ENCODE measurements at regions not wholly inside any gene's neighbourhood (a gene's known extent, or its start where the extent isn't known, plus 50 kb on each side); places are given as distances from the start of the nearest gene placed in this dataset.

GRCh38 chr3:70501561-70501960, 189.1 kb upstream of the MDFIC2 start:
- Histone ChIP-seq H3K27me3 (ENCODE audit: control insufficient read depth in 2 of 2, insufficient read depth in 2 of 2, low read length in 2 of 2) (no peaks in the 10 kb centered on the region), H3K79me2 (ENCODE audit: insufficient read depth, low read length) (no peaks in the 10 kb centered on the region)
- peaks cover 0 to 5% (median 2%) of the 10 kb centered on the region in 7 donors for H3K9me3 Mint-ChIP-seq

DNA sequence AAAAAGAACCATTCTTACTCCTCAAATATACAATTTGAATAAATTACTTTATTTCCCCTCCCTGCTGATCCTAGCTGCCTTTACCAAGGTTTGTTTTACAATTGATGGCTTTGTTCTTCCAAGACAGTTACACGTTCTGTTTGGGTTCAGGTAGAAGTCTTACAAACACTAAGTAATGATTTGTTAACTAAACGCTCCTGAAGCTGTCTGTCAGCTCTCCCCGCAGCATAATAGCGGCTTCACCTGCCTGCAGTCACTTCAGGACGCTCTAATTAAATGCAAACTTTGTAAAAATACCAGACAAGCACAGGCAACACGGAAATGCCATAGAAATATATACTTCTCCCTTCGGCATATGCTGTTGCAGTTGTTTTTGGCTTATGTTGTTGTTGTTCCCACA, 176.4 kb upstream of the MDFIC2 start:
- no peaks in the 10 kb centered on the region for H3K36me3 Mint-ChIP-seq
- TF ChIP-seq, protein P1, sequence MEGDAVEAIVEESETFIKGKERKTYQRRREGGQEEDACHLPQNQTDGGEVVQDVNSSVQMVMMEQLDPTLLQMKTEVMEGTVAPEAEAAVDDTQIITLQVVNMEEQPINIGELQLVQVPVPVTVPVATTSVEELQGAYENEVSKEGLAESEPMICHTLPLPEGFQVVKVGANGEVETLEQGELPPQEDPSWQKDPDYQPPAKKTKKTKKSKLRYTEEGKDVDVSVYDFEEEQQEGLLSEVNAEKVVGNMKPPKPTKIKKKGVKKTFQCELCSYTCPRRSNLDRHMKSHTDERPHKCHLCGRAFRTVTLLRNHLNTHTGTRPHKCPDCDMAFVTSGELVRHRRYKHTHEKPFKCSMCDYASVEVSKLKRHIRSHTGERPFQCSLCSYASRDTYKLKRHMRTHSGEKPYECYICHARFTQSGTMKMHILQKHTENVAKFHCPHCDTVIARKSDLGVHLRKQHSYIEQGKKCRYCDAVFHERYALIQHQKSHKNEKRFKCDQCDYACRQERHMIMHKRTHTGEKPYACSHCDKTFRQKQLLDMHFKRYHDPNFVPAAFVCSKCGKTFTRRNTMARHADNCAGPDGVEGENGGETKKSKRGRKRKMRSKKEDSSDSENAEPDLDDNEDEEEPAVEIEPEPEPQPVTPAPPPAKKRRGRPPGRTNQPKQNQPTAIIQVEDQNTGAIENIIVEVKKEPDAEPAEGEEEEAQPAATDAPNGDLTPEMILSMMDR (IDR thresholded peaks at IDR 0.05): no peak
- no CpG with 5 or more reads among the region's 7 CpGs for WGBS (ENCODE audit: insufficient coverage)
- H3K9me3 Mint-ChIP-seq: peaks cover 0 to 3% (median 0%) of the 10 kb centered on the region in 7 donors
- intact Hi-C loops (cut with micrococcal nuclease): no loop called here
- Histone ChIP-seq H3K27me3 (ENCODE audit: control insufficient read depth in 2 of 2, insufficient read depth in 2 of 2, low read length in 2 of 2) (no peaks in the 10 kb centered on the region), H3K4me2 (replicated peaks; ENCODE audit: extremely low read depth, low read length, poor library complexity, severe bottlenecking) (no peak overlapping the region), H2AFZ (ENCODE audit: insufficient read depth, low read depth, low read length, poor library complexity, severe bottlenecking) (no peak overlapping the region), H3K4me3 (replicated peaks in 1 of 3; ENCODE audit: low read depth in 2 of 3, low read length in 3 of 3) (no peak overlapping the region), H3K9ac (ENCODE audit: insufficient read depth, low read length, poor library complexity, severe bottlenecking) (no peak overlapping the region), H3K36me3 (replicated peaks in 1 of 2; ENCODE audit: control insufficient read depth in 1 of 2, insufficient read depth in 2 of 2, low read length in 2 of 2) (no peaks in the 10 kb centered on the region), H3K79me2 (ENCODE audit: insufficient read depth, low read length) (no peaks in the 10 kb centered on the region), H3K27ac (ENCODE audit: low read depth in 1 of 2, low read length in 2 of 2) (no peak overlapping the region), H3K9me3 (replicated peaks in 1 of 2; ENCODE audit: control insufficient read depth in 1 of 2, insufficient read depth in 1 of 2, low read length in 2 of 2) (no peaks in the 10 kb centered on the region), H3K4me1 (ENCODE audit: control insufficient read depth in 1 of 2, insufficient read depth in 2 of 2, low read length in 2 of 2) (no peaks in the 10 kb centered on the region), H4K20me1 (ENCODE audit: insufficient read depth, low read length) (no peaks in the 10 kb centered on the region)
- no peak overlapping the region for H3K4me3 Mint-ChIP-seq
- H3K27ac Mint-ChIP-seq: no peak overlapping the region
- DNase-seq: no peak
- H3K4me1 Mint-ChIP-seq: no peaks in the 10 kb centered on the region
- peaks cover 2 to 5% (median 4%) of the 10 kb centered on the region in 3 donors for H3K27me3 Mint-ChIP-seq (ENCODE audit: low read depth in 3 of 3)

More at GRCh38 chr3:70501561-70501960, 189.1 kb upstream of the MDFIC2 start:
- no peak overlapping the region for H3K4me2 ChIP-seq (replicated peaks; ENCODE audit: extremely low read depth, low read length, poor library complexity, severe bottlenecking)
- H3K4me3 ChIP-seq (replicated peaks in 1 of 3; ENCODE audit: low read depth in 2 of 3, low read length in 3 of 3): no peak overlapping the region
- TF ChIP-seq, protein P1 (IDR thresholded peaks at IDR 0.05): no peak
- WGBS (ENCODE audit: insufficient coverage): 0% methylated on average over 1 of the region's 3 CpGs
- no peaks in the 10 kb centered on the region for H3K4me1 Mint-ChIP-seq
- H3K36me3 ChIP-seq (replicated peaks in 1 of 2; ENCODE audit: control insufficient read depth in 1 of 2, insufficient read depth in 2 of 2, low read length in 2 of 2): no peaks in the 10 kb centered on the region
- no peaks in the 10 kb centered on the region for H4K20me1 ChIP-seq (ENCODE audit: insufficient read depth, low read length)
- peaks cover 0 to 2% (median 0%) of the 10 kb centered on the region in 3 donors for H3K27me3 Mint-ChIP-seq (ENCODE audit: low read depth in 3 of 3)
- no peak overlapping the region for H3K27ac Mint-ChIP-seq
- intact Hi-C loops (cut with micrococcal nuclease): no loop called here
- DNase-seq: no peak
- no peak overlapping the region for H3K9ac ChIP-seq (ENCODE audit: insufficient read depth, low read length, poor library complexity, severe bottlenecking)
- no peak overlapping the region for H3K27ac ChIP-seq (ENCODE audit: low read depth in 1 of 2, low read length in 2 of 2)
- H3K4me1 ChIP-seq (ENCODE audit: control insufficient read depth in 1 of 2, insufficient read depth in 2 of 2, low read length in 2 of 2): no peaks in the 10 kb centered on the region
- H3K9me3 ChIP-seq (replicated peaks in 1 of 2; ENCODE audit: control insufficient read depth in 1 of 2, insufficient read depth in 1 of 2, low read length in 2 of 2): no peaks in the 10 kb centered on the region
- H2AFZ ChIP-seq (ENCODE audit: insufficient read depth, low read depth, low read length, poor library complexity, severe bottlenecking): no peak overlapping the region
- no peaks in the 10 kb centered on the region for H3K36me3 Mint-ChIP-seq
- no peak overlapping the region for H3K4me3 Mint-ChIP-seq
